CD1c-positive myeloid dendritic cell (primary cell): ENCODE measurements at regions not wholly inside any gene's neighbourhood (a gene's known extent, or its start where the extent isn't known, plus 50 kb on each side); places are given as distances from the start of the nearest gene placed in this dataset.

ENCODE experiments used
- DNase-seq: peaks from one replicate; pipeline ENCODE4 v3.0.0-alpha.2; 2016; ENCODE audit errors: extremely low spot score

GRCh38 chr7:25632616-25633015 is 404.3 kb upstream of the NPVF start:
- no peak for DNase-seq

DNA sequence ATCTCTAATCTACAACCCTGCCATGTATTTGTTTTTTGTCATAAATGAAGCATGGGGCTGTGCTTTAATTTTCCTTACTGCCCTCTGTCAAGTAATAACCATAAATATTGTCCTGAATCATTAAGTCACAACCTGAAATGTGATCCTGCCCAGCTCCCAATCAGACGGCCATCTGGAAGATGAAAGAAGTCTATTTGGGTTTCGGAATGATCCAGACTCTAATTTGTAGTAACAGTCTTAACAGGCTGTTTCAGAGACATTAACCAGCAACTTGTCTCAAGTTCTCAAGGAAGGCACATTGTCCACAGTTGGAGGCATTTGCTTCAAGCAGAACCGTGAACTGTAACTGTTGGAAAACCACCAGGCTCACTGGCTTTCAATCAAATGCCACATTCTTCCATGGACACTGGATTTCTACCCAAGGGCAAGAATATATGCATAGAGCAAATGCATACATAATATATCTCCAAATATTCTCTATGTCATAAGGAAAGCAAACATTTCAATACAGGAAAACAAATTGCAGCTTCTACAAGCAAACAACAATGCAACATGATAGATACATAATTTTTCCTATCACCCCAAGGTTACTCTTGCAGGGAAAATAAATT is 405.2 kb upstream of the NPVF start:
- no peak for DNase-seq

GRCh38 chr7:25636168-25636567 is 407.9 kb upstream of the NPVF start:
- DNase-seq: no peak

GRCh38 chr7:25636871-25637283 is 408.6 kb upstream of the NPVF start:
- DNase-seq: no peak

- no peak for DNase-seq
Observed at GRCh38 chr7:25638068-25638467, 409.8 kb upstream of the NPVF start.

DNA sequence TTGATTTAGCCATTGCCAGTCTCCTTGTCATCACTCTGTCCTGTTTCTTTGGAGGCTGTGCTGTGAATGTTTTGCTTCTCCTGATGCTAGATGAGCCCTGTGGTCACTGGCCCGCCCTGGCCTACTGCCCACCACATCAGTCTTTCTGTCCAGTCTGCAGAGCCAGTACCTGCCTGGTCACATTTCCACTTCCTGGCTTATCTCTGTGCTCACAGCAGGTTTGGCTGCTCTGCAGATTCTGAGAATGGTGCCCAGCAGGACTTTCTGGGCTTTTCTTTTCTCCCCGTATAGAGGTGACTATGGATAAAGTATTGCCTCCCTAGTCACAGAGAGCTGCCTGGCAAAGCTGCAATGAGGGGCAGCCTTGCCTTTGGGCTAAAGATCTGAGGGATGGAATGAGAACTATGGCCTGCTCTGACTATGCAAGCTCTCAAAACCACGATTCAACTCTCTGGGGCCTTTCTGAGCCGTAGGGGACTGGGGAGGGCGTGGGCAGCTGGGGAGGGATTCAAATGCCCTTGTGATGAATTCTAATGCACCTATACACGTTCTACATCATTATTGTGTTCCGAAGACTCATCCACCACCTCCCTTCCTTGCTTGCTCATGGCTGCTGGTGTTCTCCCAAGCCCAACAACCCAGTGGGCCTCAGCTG is 410.4 kb upstream of the NPVF start:
- no peak for DNase-seq

- no peak for DNase-seq
Observed at GRCh38 chr7:25642849-25643248, 414.6 kb upstream of the NPVF start.

GRCh38 chr7:25643286-25643685 is 415.0 kb upstream of the NPVF start:
- DNase-seq: no peak

- DNase-seq: peak; percentile 2
Observed at GRCh38 chr7:25643770-25644394, 415.6 kb upstream of the NPVF start.

DNA sequence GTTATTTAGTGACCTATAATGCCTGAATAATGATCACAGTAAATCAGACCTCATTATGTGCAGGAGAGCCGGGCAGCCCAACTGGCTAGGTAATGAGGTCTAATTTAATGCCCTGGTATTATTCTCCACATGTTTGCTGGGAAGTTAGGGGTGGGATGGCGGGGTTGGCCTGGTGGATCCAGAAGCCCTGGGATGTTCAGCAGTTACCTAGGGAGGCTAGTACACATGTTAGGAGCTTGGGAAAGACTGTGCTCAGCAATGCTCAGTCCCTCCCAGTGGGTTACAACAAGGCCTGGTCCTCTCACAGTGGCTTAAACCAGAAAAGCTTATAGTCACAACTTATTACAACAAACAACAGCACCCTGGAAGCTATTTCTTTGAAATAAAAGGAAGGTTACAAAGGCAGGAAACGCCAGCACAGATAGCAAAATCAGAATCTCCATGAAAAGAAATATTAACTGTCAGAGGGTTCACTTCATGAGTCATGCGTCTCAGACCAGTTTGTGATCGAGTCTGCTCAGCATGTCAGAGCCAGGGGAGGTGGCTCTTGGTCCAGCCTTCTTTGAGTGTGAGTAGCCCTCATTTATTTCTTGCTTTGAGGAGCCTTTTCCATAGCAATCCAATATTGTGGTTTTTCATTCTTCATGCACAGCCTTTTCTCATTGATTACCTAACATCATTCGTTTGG is 418.6 kb upstream of the NPVF start:
- no peak for DNase-seq

DNA sequence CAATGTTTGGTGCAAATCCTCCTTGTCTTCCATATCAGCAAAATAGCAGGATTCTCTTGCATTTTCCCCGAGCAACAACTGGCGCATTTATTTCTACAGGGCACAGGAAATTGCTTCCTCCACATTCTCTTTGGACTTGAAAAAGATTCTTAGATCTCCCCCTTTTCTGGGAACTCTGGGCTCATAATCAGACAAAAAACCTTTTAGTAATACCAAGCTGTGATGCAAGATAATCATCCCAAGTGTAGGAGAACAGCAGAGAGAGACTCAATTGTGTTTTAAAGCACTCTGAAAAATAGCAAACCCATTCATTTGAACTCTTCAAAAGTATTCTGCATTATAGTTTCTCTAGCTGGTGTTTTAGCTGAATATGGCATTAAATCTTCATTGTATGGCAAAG is 419.6 kb upstream of the NPVF start:
- no peak for DNase-seq

GRCh38 chr7:25652366-25652765 is 424.1 kb upstream of the NPVF start:
- no peak for DNase-seq

GRCh38 chr7:25653384-25653783 is 425.1 kb upstream of the NPVF start:
- no peak for DNase-seq

DNA sequence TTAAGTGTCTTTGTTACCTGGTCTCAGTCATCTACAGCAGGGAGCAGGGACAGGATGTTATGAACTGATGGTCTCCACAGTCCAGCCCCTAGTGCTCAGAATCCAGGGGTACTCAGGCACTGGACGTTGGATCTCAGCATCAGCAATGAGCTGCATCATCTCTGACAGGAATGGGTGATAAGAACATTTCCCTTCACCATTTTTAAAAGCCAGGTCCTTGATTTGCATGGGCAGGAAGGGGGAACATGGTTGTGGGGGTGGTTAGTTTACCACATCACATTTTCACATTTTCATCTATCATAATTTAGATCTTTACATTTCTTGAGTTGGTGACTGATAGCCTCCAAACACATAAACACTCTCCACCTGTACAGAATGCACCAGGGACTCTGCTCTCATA is 427.8 kb upstream of the NPVF start:
- no peak for DNase-seq

- no peak for DNase-seq
Observed at GRCh38 chr7:25656581-25657026, 428.3 kb upstream of the NPVF start.

- no peak for DNase-seq
Observed at GRCh38 chr7:25658375-25658774, 430.1 kb upstream of the NPVF start.

- DNase-seq: no peak
Observed at GRCh38 chr7:25659841-25660240, 431.6 kb upstream of the NPVF start.

DNA sequence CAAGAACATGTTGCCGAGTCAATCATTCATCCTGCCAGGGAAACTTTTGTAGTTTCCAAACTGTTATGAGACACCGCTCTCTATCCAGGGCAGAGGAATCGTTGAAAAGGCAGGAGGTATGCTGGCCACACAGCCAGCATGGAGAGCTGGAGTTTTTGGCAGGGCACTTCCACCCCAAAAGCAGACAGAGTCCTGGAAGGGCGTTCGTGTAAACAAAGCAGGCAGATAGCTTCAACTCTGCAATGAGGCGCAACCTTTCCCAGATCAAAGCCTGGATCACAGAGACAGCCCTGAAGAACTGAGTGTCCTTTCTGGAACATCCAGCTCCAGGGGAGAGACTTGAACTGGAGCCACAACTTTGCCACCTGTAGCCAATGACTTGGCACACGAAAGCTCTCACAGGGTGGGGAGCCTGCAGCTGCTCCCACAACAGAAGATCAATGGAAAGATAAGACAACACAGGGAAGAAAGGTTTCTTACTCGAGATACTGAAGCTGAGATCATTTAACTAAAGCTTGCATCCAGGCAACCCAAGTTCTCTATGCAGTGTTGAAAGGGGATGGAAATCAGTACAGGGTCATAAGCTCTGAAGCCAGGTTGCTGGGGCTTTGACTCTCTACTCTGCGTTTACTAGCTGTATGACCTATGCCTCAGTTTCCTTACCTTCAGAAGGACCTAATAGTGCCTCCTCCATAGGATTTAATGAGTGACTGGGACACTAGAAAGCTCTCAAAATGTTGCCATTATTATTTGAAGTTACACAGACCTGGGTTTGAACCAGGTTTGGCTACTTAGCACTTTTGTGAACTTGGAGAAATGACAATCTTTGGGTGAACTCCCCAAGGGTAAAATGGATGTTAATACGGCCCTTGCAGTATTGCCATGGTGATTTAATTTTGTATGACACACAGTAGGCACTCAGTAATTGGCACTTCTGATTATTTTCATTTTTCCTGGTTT is 434.8 kb upstream of the NPVF start:
- no peak for DNase-seq

DNA sequence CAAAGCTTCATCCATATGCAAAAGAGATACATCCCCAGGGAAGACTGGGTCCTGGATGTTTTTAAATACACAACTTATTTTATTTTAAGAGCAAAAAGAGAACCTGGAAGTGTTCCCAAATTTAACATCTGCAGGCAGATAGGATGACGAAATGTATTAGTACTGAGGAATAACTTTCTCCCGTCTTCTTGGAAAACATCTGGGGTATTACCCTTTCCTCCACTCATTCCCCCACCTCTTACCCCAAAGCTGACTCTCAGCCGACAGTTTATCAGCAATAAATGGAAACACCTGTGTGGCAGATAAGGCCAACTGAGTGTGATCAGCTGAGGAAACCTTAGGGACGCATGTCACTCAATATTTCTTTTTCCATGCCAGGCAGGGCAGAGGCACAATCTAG is 435.6 kb upstream of the NPVF start:
- DNase-seq: no peak

DNA sequence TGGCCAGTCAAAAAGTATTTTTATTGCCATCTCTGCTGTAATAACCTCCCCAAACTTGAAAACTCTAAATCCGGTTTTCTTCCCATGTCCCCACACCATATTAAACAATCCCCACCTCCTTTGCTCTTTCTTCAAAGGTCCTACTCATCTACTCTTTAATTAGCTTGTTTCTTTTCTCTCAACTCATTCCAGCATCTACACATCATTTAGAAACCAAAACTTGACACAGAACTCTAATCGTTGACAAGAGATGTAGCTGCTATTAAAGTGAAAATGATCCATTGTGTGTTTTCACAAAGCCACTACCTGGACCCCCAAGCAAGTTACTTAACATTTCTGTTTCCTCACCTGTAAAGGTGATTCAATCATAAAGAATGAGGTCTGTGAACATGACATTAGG is 436.3 kb upstream of the NPVF start:
- DNase-seq: no peak

DNA sequence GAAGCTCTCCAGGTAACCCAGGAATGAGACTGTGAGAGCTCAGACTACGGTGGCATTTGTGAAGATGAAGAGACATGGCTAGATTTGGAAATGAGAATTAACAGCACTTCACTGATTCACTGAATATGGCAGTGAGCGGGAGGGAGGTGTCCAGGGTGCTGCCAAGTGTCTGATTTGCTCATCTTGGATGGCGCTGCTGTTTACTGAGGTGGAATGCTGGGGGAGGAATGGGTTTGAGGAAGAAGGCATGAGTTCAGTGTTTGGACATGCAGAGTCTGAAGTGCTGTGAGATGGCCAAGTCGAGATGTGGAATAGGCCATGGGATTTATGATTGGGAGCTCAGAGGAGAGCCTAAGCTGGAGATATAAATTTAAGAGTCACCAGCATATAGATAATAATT is 437.1 kb upstream of the NPVF start:
- no peak for DNase-seq
